Upper lobe of left lung (tissue), 4 donors: ENCODE measurements at regions not wholly inside any gene's neighbourhood (a gene's known extent, or its start where the extent isn't known, plus 50 kb on each side); places are given as distances from the start of the nearest gene placed in this dataset.

Source experiments
- POLR2A ChIP-seq, 4 donors: fragments of 450-650 bp; IDR thresholded peaks; one replicate each; pipeline ENCODE4 v1.5.1; 2016 to 2017; ENCODE audit warnings: antibody characterized with exemption in 4 of 4, mild to moderate bottlenecking in 2 of 4
- TF ChIP-seq, protein P1 (sequence below), 6 experiments: fragments of 450-650 bp in 4 of 6; fragments of 200-600 bp in 2 of 6; sonication (generic) in 2 of 6; IDR thresholded peaks; one replicate each; pipeline ENCODE4 v1.5.1; 2016 to 2019; ENCODE audit warnings: antibody characterized with exemption in 6 of 6

DNA sequence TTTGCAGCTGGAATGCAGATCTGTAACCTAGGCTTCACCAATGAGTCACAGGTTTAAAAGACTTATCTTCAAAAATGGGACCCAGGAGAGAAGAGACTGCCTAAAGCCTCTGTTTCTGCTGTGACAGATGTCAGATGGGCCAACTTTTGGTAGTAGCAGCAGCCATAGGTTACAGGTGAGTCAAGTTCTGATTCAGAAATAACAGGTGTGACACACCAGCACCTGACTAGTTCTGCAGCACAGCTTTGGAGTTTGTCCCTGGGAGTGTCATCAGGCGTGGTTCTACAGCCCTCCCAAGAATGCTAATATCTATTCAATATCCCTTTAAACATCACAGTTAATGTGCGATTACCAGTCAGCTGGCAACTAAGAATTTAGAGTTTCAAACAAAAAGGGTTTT is 121.9 kb upstream of the BTN3A2 start:
- TF ChIP-seq, protein P1, sequence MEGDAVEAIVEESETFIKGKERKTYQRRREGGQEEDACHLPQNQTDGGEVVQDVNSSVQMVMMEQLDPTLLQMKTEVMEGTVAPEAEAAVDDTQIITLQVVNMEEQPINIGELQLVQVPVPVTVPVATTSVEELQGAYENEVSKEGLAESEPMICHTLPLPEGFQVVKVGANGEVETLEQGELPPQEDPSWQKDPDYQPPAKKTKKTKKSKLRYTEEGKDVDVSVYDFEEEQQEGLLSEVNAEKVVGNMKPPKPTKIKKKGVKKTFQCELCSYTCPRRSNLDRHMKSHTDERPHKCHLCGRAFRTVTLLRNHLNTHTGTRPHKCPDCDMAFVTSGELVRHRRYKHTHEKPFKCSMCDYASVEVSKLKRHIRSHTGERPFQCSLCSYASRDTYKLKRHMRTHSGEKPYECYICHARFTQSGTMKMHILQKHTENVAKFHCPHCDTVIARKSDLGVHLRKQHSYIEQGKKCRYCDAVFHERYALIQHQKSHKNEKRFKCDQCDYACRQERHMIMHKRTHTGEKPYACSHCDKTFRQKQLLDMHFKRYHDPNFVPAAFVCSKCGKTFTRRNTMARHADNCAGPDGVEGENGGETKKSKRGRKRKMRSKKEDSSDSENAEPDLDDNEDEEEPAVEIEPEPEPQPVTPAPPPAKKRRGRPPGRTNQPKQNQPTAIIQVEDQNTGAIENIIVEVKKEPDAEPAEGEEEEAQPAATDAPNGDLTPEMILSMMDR (IDR thresholded peaks at IDR 0.05), result no peak
- no peak for TF ChIP-seq POLR2A (IDR thresholded peaks at IDR 0.05)
